IPS-18a (cell line): ENCODE measurements at regions not wholly inside any gene's neighbourhood (a gene's known extent, or its start where the extent isn't known, plus 50 kb on each side); places are given as distances from the start of the nearest gene placed in this dataset.

Experiments used
- H3K27ac ChIP-seq: one replicate; pipeline ENCODE4 v1.5.1; 2013; ENCODE audit warnings: low read length
- H3K27me3 ChIP-seq: one replicate; pipeline ENCODE4 v1.6.1; 2013; ENCODE audit warnings: mild to moderate bottlenecking, low read length; ENCODE audit not compliant: control insufficient read depth, insufficient read depth
- H3K36me3 ChIP-seq: one replicate; pipeline ENCODE4 v1.6.1; 2013; ENCODE audit warnings: low read depth, low read length; ENCODE audit not compliant: control insufficient read depth
- H3K4me1 ChIP-seq: one replicate; pipeline ENCODE4 v1.6.1; 2013; ENCODE audit warnings: low read depth, low read length; ENCODE audit not compliant: control insufficient read depth
- H3K4me3 ChIP-seq: one replicate; pipeline ENCODE4 v1.5.1; 2013; ENCODE audit warnings: low read length
- H3K9ac ChIP-seq: one replicate; pipeline ENCODE4 v1.6.1; 2013; ENCODE audit warnings: mild to moderate bottlenecking, low read length, moderate library complexity
- H3K9me3 ChIP-seq: one replicate; pipeline ENCODE4 v1.6.1; 2013; ENCODE audit warnings: low read depth, low read length; ENCODE audit not compliant: control insufficient read depth

GRCh38 chr13:90104764-90105163 lies 1242.7 kb upstream of the MIR17HG start:
- no peak overlapping the region for H3K9ac ChIP-seq
- no peaks in the 10 kb centered on the region for H3K27me3 ChIP-seq
- no peaks in the 10 kb centered on the region for H3K4me1 ChIP-seq
- H3K27ac ChIP-seq, result no peak overlapping the region
- H3K4me3 ChIP-seq, result no peak overlapping the region
- no peaks in the 10 kb centered on the region for H3K9me3 ChIP-seq
- H3K36me3 ChIP-seq, result no peaks in the 10 kb centered on the region

DNA sequence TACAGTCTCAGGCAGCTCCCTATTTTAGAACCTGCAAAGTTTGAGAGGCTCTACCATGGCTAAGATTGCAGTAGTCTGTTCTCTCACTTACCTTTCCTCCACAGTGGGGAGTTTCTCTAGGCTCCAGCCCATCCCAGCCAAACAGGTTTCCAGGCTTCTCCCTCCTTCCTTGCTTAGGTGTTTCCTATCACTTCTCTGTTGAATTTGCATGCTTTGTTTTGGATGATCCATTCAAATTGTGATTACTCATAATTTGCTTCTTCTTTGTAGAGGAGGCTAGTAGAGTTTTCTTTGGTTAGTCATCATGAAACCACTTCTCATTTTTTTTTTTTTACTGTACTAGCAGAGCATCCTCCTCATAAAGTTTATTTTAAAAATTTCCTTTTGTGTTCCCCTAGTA lies 1242.2 kb upstream of the MIR17HG start:
- Histone ChIP-seq H3K4me3 (no peak overlapping the region), H3K36me3 (no peaks in the 10 kb centered on the region), H3K27me3 (no peaks in the 10 kb centered on the region), H3K27ac (no peak overlapping the region), H3K4me1 (no peaks in the 10 kb centered on the region), H3K9ac (no peak overlapping the region), H3K9me3 (no peaks in the 10 kb centered on the region)

- no peaks in the 10 kb centered on the region for H3K9me3 ChIP-seq
- no peaks in the 10 kb centered on the region for H3K27me3 ChIP-seq
- no peak overlapping the region for H3K9ac ChIP-seq
- H3K4me1 ChIP-seq, result no peaks in the 10 kb centered on the region
- H3K27ac ChIP-seq, result no peak overlapping the region
- no peak overlapping the region for H3K4me3 ChIP-seq
- no peaks in the 10 kb centered on the region for H3K36me3 ChIP-seq
Observed at GRCh38 chr13:90105849-90106496, 1241.5 kb upstream of the MIR17HG start.

DNA sequence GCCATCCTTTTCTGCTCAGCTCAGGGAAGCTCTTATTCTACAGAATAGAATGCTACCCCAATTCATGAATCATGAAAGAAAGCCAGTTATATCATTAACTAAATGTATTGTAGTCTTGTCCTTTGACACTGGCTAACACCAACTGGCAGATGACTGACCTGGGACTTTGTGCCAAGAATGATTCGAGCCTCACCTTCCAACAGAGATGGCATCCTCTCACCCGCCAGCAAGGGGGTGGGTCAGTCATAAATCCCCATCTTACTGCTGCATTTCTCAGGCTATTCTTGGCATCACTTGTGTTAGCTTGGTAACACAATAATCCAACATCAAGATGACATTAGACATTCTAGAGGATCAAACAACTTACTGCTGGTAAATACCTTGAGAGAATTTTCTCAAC lies 1239.8 kb upstream of the MIR17HG start:
- H3K9me3 ChIP-seq, result no peaks in the 10 kb centered on the region
- H3K27ac ChIP-seq, result no peak overlapping the region
- H3K4me3 ChIP-seq, result no peak overlapping the region
- no peaks in the 10 kb centered on the region for H3K4me1 ChIP-seq
- H3K9ac ChIP-seq, result no peak overlapping the region
- no peaks in the 10 kb centered on the region for H3K36me3 ChIP-seq
- H3K27me3 ChIP-seq, result no peaks in the 10 kb centered on the region

DNA sequence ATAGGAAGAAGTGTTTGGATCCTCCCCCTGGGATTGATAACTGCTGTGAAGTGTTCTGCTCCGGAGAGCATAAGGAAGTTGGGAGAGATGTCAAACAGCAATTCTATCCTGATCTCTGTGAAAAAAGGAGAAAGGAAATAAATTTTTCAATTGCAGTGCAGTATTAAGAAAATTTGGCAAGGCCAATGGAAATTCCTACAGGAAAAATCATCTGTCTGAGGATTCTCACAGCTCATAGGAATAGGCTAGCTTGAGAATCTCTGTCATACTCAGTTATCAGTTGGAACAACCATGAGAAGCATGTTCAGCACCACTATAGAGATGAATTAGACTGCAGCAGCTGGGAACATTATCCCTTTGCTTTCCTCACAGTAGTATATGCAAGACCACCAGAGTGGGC lies 1238.9 kb upstream of the MIR17HG start:
- no peaks in the 10 kb centered on the region for H3K27me3 ChIP-seq
- H3K27ac ChIP-seq, result no peak overlapping the region
- H3K4me1 ChIP-seq, result no peaks in the 10 kb centered on the region
- H3K9ac ChIP-seq, result no peak overlapping the region
- H3K36me3 ChIP-seq, result no peaks in the 10 kb centered on the region
- H3K4me3 ChIP-seq, result no peak overlapping the region
- no peaks in the 10 kb centered on the region for H3K9me3 ChIP-seq

- Histone ChIP-seq H3K27me3 (no peaks in the 10 kb centered on the region), H3K4me1 (peaks cover 2% of the 10 kb centered on the region), H3K9ac (no peak overlapping the region)
Observed at GRCh38 chr13:90116121-90116520, 1231.4 kb upstream of the MIR17HG start.

GRCh38 chr13:90118467-90119071 lies 1228.9 kb upstream of the MIR17HG start:
- H3K9ac ChIP-seq, result no peak overlapping the region
- H3K27ac ChIP-seq, result no peak overlapping the region
- H3K4me3 ChIP-seq, result no peak overlapping the region
- H3K9me3 ChIP-seq, result no peaks in the 10 kb centered on the region
- no peaks in the 10 kb centered on the region for H3K36me3 ChIP-seq
- peaks cover 2% of the 10 kb centered on the region for H3K4me1 ChIP-seq
- no peaks in the 10 kb centered on the region for H3K27me3 ChIP-seq

More at GRCh38 chr13:90116121-90116520, 1231.4 kb upstream of the MIR17HG start:
- Histone ChIP-seq H3K36me3 (no peaks in the 10 kb centered on the region), H3K27ac (no peak overlapping the region), H3K4me3 (no peak overlapping the region), H3K9me3 (no peaks in the 10 kb centered on the region)

DNA sequence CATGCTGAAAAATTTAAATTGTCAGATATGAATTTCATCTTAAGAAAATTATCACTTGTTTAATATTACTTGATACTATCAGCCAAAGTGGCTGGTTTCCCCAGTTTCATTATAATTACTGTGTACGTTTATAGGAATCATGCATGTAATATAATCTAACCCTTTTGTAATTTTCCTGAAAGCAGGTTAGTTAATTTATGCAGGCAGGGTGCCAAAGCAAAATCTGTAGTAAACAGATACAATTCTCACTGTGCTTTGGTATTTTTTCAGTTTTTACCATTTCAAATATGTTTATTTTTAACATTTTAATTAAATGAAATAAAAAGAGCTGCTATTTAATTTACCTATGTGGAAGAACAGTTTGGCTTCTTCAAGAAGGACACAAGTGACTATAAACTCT lies 1227.5 kb upstream of the MIR17HG start:
- Histone ChIP-seq H3K9me3 (no peaks in the 10 kb centered on the region), H3K36me3 (no peaks in the 10 kb centered on the region)

DNA sequence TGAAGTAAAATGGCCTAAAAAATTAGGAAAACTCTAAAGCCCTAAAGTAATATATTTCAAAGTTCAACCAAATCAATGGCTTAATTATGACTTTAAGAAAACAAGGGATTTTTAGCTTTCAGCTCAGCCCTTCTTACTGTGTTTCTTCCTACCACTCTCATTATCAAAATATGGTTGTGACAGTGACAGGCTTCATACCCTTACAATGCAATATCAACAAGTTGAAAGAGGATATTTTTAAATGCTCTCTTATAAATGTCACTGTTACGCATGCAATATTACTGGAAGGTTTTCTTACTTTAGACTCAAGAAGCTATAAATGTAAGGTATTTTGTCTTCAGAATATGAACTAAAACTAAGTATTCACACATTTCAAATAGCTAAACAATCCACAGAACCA lies 1225.7 kb upstream of the MIR17HG start:
- H3K9me3 ChIP-seq, result no peaks in the 10 kb centered on the region
- no peaks in the 10 kb centered on the region for H3K36me3 ChIP-seq
- peaks cover 2% of the 10 kb centered on the region for H3K4me1 ChIP-seq
- H3K4me3 ChIP-seq, result no peak overlapping the region
- no peak overlapping the region for H3K9ac ChIP-seq
- no peak overlapping the region for H3K27ac ChIP-seq
- H3K27me3 ChIP-seq, result no peaks in the 10 kb centered on the region

More for the DNA sequence above, 1227.5 kb upstream of the MIR17HG start:
- Histone ChIP-seq H3K27me3 (no peaks in the 10 kb centered on the region), H3K4me1 (peaks cover 2% of the 10 kb centered on the region), H3K9ac (no peak overlapping the region), H3K4me3 (no peak overlapping the region), H3K27ac (no peak overlapping the region)

DNA sequence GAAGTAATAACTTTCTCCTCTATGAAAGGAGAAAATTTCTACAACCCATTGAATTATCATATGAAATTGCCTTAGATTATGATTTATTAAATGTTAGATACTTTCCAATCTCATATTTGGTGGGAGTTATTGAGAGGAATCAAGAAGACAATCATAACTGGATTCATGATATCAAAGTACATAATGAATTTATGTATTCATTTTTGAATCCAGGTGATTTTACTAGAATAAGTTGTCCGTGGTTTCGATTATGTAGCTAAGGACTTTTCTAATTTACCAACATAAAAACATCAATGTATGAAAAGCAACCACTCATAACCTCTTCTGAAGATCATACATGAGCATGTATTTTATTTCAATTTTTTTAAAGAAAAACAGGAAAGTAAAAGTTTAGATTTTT lies 1225.0 kb upstream of the MIR17HG start:
- Histone ChIP-seq H3K4me1 (peaks cover 2% of the 10 kb centered on the region), H3K9me3 (no peaks in the 10 kb centered on the region), H3K36me3 (no peaks in the 10 kb centered on the region), H3K4me3 (no peak overlapping the region), H3K27me3 (no peaks in the 10 kb centered on the region), H3K27ac (no peak overlapping the region), H3K9ac (no peak overlapping the region)

DNA sequence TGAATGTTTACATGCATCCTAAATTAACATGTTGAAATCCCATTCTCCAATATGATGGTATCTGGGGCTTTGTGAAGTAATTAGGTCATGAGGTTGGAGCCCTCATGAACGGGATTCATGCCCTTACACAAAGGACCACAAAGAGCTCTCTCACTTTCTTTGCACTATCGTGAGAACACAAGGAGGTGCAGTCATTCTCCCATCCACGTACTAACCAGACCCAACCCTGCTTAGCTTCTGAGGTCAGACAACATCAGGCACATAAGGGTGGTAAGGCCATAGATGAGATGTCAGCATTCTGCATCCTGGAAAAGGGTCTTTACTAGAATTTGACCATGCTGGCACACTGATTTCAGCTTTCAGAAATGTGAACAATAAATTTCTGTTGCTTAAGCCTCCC lies 1211.9 kb upstream of the MIR17HG start:
- Histone ChIP-seq H3K36me3 (no peaks in the 10 kb centered on the region), H3K27ac (no peak overlapping the region), H3K4me3 (no peak overlapping the region), H3K4me1 (no peaks in the 10 kb centered on the region), H3K9me3 (no peaks in the 10 kb centered on the region), H3K9ac (no peak overlapping the region), H3K27me3 (no peaks in the 10 kb centered on the region)

DNA sequence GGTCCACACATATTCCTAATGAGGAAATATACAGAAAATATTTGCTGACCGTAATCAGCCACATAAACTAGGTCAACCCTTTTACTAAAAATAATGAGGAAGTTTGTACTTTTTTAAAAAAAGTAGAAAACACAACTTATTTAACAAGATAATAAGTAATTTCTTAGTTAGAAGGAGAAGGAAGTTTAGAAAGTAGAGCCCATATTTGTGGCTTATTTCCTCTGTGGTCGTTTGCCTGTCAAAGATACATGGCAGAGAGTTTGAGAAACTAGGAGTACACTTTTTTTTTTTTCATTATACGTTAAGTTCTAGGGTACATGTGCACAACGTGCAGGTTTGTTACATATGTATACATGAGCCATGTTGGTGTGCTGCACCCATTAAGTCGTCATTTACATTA lies 1205.2 kb upstream of the MIR17HG start:
- Histone ChIP-seq H3K27ac (no peak overlapping the region), H3K9me3 (no peaks in the 10 kb centered on the region), H3K4me3 (no peak overlapping the region), H3K36me3 (no peaks in the 10 kb centered on the region), H3K4me1 (no peaks in the 10 kb centered on the region), H3K27me3 (no peaks in the 10 kb centered on the region), H3K9ac (no peak overlapping the region)
